HG02938 (cell line): ENCODE measurements at regions not wholly inside any gene's neighbourhood (a gene's known extent, or its start where the extent isn't known, plus 50 kb on each side); places are given as distances from the start of the nearest gene placed in this dataset.

Source experiments
- ATAC-seq: cut with Tn5 transposase; IDR thresholded peaks from one replicate; pipeline ENCODE4 v1.9.1; 2021; ENCODE audit warnings: mild to moderate bottlenecking, moderate library complexity; ENCODE audit not compliant: unreplicated experiment

GRCh38 chr20:59376109-59376841 is 75.9 kb downstream of the EDN3 start:
- ATAC-seq, result no peak

DNA sequence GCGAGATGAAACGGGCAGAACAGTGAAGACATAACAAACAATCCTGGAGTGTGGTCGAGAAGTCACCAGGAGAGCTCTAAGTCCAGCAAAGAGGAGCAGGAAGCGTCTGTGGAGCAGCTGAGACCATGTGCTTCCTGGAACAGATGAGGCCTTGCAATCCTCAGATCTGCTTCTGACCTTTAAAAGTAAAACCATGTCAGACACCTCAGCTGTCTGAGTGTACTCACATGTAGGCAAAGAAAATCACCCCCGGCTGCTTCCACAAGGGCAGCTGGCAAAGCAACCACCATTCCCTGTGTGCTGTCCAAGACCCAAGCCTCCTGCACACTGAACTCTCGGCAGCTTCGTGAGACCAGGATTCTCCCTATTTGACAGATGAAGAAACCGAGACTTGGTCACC is 76.6 kb downstream of the EDN3 start:
- ATAC-seq, result no peak

DNA sequence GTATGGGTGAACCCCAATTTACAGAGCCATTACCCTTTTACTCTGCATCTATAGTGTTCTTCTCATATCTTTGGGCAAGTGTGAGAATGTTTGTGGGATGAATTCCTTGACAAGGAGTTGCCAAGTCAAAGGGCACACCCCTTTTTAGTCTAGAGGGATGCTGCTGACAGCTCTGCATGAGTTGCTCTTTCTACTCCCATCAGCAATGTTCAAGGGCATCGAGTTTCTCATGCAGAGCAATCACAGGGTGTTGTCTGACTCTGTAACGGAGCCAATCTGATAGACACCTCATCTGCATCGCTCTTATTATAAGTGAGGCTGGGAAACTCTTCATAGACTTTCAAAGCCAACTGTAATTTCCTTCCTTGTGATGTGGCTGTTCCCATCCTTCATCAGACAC is 77.4 kb downstream of the EDN3 start:
- no peak for ATAC-seq

DNA sequence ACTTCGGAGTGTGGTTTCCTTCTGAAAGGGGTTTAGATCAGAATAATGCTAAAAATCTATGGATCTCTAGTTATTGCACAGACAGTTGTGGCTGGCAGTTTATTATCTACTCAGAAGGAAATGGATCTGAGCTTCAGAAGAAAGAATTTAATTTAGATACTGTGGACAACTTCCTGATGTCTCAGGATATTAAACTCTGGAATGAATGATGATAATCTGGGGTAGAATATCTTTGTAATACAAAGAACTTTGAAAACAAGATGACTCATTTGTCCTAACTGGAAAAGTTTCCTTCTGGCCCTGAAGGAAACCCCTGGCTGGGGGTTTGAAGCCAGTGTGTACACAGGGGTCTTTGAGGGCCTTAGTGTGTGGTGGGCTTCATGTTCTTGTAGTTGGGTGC is 78.0 kb downstream of the EDN3 start:
- no peak for ATAC-seq

- no peak for ATAC-seq
These were observed 78.6 kb downstream of the EDN3 start for GRCh38 chr20:59378966-59379365.

GRCh38 chr20:59381689-59382088 is 81.3 kb downstream of the EDN3 start:
- no peak for ATAC-seq

GRCh38 chr20:59382157-59382725 is 81.8 kb downstream of the EDN3 start:
- ATAC-seq, result no peak

DNA sequence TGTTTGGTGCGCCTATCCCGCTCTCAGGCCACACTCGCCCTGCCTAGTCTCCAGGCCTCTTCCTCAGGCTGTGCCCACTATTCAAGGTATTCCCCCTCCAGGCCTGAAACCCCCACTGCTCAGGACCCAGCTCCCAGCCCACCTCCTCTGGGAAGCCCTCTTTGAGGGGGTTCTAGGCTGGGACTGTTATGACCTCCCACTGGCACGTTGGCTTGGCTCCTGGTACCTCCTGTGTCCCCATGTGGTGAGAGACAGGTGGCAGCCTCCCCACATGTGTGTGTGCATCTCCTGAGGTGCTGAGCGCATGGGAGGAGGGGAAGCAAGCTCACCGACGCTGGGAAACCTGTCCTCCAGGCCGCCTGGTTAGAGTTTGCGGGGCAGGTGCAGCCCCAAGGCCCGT is 82.5 kb downstream of the EDN3 start:
- no peak for ATAC-seq

DNA sequence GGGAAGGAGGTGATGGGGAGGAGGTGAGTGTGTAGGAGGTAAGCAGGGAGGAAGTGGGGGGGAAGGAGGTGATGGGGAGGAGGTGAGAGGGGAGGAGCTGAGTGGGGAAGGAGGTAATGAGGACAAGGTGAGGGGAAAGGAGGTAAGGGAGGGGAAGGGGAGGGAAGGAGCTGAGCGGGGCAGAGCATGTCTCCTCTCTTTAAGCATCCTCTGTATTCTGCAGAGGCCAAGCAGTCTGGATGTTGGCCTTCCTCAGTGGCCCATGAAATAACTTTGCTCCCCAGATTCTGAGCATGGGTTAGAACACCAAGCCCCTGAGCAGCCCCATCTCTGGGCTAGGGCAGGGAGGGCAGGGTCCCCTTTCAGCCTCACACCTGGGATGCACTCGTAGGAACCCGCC is 84.6 kb downstream of the EDN3 start:
- no peak for ATAC-seq

DNA sequence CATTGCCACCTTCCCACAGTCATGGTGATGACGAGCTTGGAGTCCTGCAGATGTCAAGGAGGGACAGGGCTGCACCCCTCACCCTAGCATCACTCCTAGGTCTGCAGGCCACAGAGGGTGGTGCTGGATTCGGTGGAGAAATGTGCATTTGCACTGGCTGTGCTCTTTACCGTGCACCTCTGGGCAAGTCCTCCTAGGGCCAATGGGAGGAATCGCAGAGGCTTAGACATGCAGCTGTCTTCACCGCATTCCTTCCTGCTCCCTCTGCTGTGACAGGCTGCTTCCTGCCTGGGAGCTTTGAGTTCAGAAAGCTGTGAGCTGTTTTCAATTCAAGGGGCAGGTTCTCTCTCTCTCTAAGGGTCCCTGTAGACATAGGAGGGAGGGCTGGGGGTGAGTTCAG is 85.1 kb downstream of the EDN3 start:
- no peak for ATAC-seq

DNA sequence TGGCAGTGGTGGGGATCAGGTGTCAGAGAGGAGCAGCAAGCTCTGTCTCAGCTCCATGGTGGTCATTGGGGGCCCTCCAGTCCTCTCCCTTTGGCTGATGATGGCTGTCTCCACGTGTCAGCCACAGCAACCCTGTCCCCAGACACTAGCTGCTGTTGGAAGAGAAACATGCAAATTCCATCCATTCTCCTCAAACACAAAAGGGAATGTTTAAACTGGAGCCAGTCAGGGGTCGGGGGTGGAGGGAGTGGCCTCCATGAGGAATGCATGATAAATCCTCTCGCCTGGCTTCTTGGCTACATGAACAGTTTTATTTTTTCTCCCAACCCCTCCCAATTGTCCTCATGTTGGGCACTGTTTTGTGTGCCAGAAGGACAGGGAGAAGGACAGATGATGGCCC is 86.4 kb downstream of the EDN3 start:
- no peak for ATAC-seq

DNA sequence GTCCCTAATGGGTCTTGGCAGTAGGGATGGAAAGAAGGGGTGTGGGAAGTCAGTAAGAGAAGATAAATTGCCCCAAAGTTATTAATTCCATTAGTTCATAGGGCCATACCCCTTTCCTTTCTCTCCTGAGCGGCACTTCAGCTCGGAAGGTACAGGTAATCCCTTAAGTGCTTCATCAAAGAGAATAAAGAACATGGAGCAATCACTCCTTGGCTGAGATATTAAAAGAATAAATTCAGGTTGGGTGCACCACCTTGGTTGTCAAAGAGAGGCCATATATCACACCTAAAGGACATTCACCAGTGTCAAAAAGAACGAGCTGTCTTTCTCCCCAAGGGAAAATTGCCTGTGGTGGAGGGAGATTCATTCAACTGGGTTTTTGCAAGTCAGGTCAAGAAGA is 87.5 kb downstream of the EDN3 start:
- no peak for ATAC-seq

GRCh38 chr20:59388402-59388801 is 88.0 kb downstream of the EDN3 start:
- no peak for ATAC-seq

- ATAC-seq, result no peak
These were observed 90.0 kb downstream of the EDN3 start for GRCh38 chr20:59390437-59390836.

GRCh38 chr20:59391975-59392374 is 91.6 kb downstream of the EDN3 start:
- ATAC-seq, result no peak

DNA sequence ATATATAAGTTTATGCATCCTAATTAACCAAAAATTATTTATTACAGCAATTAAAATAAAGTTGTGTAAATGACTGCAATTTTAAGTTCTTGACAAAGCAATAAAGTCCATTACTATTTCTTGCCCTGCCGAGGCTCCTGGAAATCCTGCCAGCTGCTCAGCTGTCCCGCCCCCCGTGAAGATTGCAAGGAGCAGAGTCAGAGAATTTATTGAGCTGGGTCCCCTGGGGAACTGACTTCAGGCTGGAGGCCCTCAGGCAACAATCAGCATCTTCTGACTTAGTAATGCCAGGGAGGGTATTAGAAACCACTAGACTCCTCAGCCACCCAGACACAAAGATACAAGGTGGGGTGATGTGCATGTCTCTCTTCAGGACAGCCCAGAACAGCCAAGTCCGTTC is 92.3 kb downstream of the EDN3 start:
- no peak for ATAC-seq

GRCh38 chr20:59393142-59393541 is 92.7 kb downstream of the EDN3 start:
- ATAC-seq, result no peak

DNA sequence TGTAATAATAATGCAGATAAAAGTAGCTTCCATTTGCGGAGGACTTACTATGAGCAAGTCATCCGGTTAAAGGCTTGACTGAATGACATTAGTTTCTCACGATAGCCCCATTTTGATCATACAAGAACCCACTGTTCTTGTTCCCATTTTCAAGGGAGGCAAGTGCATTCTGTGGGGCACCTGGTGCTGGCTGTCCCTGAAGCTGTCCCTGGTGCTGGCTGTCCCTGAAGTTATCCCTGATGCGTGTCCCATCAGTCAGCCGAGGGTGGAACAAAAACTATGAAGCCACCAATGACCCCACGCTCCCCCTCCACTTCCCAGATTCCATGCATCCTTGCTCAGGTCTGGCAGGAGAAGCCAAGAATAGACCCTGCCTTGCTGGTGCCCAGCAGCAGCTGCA is 95.3 kb downstream of the EDN3 start:
- no peak for ATAC-seq

DNA sequence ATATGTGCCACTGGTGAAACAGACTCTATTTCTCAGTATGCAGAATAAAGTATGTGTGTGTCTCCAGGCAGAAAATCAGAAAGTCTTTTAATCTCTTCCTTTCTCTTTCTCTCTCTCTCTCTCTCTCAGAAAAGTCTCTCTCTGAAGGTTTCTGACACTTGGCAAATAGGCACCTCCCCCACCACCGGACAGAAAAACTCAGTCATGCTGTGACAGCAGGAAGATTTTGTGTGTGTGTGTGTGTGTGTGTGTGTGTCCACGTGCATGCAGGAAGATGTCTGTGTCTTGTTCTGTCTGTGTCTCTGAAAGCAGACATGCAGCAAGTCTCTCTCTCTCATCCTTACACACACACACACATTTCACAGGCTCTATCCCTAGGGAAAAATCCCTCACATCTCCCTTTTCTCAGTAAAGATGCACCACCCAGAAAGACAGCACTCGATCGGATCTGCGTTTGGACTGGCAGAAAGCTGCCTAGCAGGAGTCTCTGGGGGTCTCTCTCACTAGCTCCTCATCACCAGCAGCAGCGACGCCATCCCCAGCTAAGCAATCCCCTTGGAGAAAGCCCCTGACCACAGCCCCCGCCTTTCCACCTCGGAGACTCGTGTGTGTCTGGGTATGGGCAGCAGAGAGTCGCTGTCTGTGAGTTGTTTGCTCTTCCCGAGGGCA is 98.3 kb downstream of the EDN3 start:
- no peak for ATAC-seq

GRCh38 chr20:59399426-59400099 is 99.2 kb downstream of the EDN3 start:
- ATAC-seq, result no peak

DNA sequence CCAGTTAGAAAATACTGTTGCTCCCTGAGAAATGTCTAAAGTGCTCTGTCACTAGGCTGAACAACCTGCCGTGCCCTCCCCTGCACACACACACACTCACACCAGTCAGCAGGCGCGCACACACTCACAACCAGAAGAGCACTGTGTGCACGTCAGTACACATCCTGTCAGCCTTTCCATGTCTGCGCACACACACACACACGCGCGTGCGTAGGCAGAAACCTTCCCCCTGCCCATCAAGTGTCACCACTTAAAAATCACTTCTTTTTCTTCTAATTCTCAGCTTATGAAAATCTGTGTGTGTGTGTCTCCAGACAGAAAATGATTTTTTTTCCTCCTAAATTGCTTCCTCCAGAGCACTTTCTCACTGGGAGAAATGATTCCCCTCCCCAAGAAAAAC is 100.3 kb downstream of the EDN3 start:
- no peak for ATAC-seq

- no peak for ATAC-seq
These were observed 102.3 kb downstream of the EDN3 start for GRCh38 chr20:59402681-59403080.
